DND-41 (cell line): ENCODE measurements at regions not wholly inside any gene's neighbourhood (a gene's known extent, or its start where the extent isn't known, plus 50 kb on each side); places are given as distances from the start of the nearest gene placed in this dataset.

Experiments used
- ATAC-seq: fragments of 200-7000 bp; cut with Tn5 transposase; 3 replicates; pipeline ENCODE4 v1.9.1; 2021; ENCODE audit warnings: low read depth; ENCODE audit not compliant: insufficient read depth
- DNase-seq: peaks from one replicate; pipeline ENCODE4 v3.0.0-alpha.2; 2020
- H2AFZ ChIP-seq: 2 replicates; pipeline ENCODE4 v1.6.0; 2012; ENCODE audit warnings: low read depth, low read length
- H3K27ac ChIP-seq: 2 replicates; pipeline ENCODE4 v1.5.1; 2012; ENCODE audit warnings: low read length, inconsistent platforms
- H3K27me3 ChIP-seq: fragments of 200-600 bp; sonication (generic); 2 replicates; pipeline ENCODE4 v1.6.0; 2012; ENCODE audit warnings: low read length, mild to moderate bottlenecking, inconsistent platforms; ENCODE audit not compliant: insufficient read depth, poor library complexity
- H3K36me3 ChIP-seq: 2 replicates; pipeline ENCODE4 v1.5.1; 2012; ENCODE audit warnings: low read length, inconsistent platforms; ENCODE audit not compliant: insufficient read depth
- H3K4me1 ChIP-seq: 2 replicates; pipeline ENCODE4 v1.5.1; 2012; ENCODE audit warnings: mild to moderate bottlenecking, low read length; ENCODE audit not compliant: insufficient read depth
- H3K4me2 ChIP-seq: 2 replicates; pipeline ENCODE4 v1.6.0; 2012; ENCODE audit warnings: mild to moderate bottlenecking, moderate library complexity, low read length, inconsistent platforms; ENCODE audit not compliant: insufficient read depth
- H3K4me3 ChIP-seq, 2 experiments: fragments of 200-600 bp in 1 of 2; shearing (Covaris generic) in 1 of 2; 2 replicates each; pipeline ENCODE4 v1.5.1; 2012 to 2016; ENCODE audit warnings: inconsistent platforms in 2 of 2, low read length in 2 of 2, mild to moderate bottlenecking in 2 of 2, low read depth in 1 of 2, moderate library complexity in 1 of 2
- H3K79me2 ChIP-seq: 2 replicates; pipeline ENCODE4 v1.6.0; 2012; ENCODE audit warnings: low read length, inconsistent platforms; ENCODE audit not compliant: insufficient read depth
- H3K9ac ChIP-seq: 2 replicates; pipeline ENCODE4 v1.6.0; 2012; ENCODE audit warnings: low read depth, mild to moderate bottlenecking, inconsistent platforms, low read length, moderate library complexity
- H3K9me3 ChIP-seq: 2 replicates; pipeline ENCODE4 v1.5.1; 2012; ENCODE audit warnings: low read length, moderate library complexity, mild to moderate bottlenecking, inconsistent platforms; ENCODE audit not compliant: insufficient read depth, severe bottlenecking
- H4K20me1 ChIP-seq: 2 replicates; pipeline ENCODE4 v1.6.0; 2012; ENCODE audit warnings: low read length; ENCODE audit not compliant: insufficient read depth
- EZH2 ChIP-seq: IDR thresholded peaks from 3 replicates; pipeline ENCODE4 v1.6.1; 2012; ENCODE audit warnings: borderline replicate concordance, low read depth, mild to moderate bottlenecking, moderate library complexity, low read length, inconsistent platforms; ENCODE audit not compliant: severe bottlenecking
- TF ChIP-seq, protein P1 (sequence below): IDR thresholded peaks from 2 replicates; pipeline ENCODE4 v1.5.1; 2012; ENCODE audit warnings: borderline replicate concordance, low read length, moderate library complexity, mild to moderate bottlenecking; ENCODE audit not compliant: poor library complexity, severe bottlenecking; ENCODE audit errors: extremely low read depth

- Histone ChIP-seq H3K4me1 (no peaks in the 10 kb centered on the region), H3K79me2 (no peaks in the 10 kb centered on the region), H3K27ac (no peak overlapping the region), H3K36me3 (no peaks in the 10 kb centered on the region), H3K4me3 (no peak overlapping the region), H4K20me1 (no peaks in the 10 kb centered on the region), H3K9me3 (no peaks in the 10 kb centered on the region), H3K27me3 (no peaks in the 10 kb centered on the region), H2AFZ (no peak overlapping the region), H3K9ac (no peak overlapping the region), H3K4me2 (no peak overlapping the region)
- DNase-seq (no peak), ATAC-seq (no peak)
- TF ChIP-seq, protein P1, sequence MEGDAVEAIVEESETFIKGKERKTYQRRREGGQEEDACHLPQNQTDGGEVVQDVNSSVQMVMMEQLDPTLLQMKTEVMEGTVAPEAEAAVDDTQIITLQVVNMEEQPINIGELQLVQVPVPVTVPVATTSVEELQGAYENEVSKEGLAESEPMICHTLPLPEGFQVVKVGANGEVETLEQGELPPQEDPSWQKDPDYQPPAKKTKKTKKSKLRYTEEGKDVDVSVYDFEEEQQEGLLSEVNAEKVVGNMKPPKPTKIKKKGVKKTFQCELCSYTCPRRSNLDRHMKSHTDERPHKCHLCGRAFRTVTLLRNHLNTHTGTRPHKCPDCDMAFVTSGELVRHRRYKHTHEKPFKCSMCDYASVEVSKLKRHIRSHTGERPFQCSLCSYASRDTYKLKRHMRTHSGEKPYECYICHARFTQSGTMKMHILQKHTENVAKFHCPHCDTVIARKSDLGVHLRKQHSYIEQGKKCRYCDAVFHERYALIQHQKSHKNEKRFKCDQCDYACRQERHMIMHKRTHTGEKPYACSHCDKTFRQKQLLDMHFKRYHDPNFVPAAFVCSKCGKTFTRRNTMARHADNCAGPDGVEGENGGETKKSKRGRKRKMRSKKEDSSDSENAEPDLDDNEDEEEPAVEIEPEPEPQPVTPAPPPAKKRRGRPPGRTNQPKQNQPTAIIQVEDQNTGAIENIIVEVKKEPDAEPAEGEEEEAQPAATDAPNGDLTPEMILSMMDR, result no peak
- no peak for TF ChIP-seq EZH2
Measured at GRCh38 chr12:131357920-131358319, 353.0 kb upstream of the SFSWAP start.

GRCh38 chr12:131362291-131363211 lies 348.3 kb upstream of the SFSWAP start:
- no peak for TF ChIP-seq EZH2
- TF ChIP-seq, protein P1, result no peak
- no peak for ATAC-seq

DNA sequence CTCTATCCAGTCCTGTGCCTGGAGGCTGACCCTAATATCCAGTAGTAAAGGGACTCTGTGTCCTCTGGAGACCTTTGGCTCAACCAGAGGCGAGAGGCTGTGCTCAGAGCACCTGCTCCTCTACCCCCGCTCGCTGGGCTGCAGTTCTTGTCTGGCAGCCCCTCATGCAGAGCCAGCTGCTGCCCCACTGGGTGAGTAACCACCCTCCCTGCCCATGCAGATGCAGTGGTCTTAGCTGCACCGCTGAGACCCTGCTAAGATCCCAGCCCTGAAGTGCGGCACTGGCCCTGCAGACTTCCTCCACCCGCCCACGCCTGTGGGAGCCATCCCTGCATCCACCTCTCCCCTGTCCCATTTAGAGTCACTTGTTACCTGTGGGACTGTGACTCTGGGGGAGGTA lies 347.5 kb upstream of the SFSWAP start:
- no peak overlapping the region for H2AFZ ChIP-seq
- H3K4me1 ChIP-seq, result no peaks in the 10 kb centered on the region
- no peak overlapping the region for H3K27ac ChIP-seq
- H3K9ac ChIP-seq, result no peak overlapping the region
- ATAC-seq (no peak), DNase-seq (no peak)
- no peaks in the 10 kb centered on the region for H4K20me1 ChIP-seq
- no peaks in the 10 kb centered on the region for H3K27me3 ChIP-seq
- H3K4me3 ChIP-seq, result no peak overlapping the region
- no peaks in the 10 kb centered on the region for H3K79me2 ChIP-seq
- H3K9me3 ChIP-seq, result no peaks in the 10 kb centered on the region
- TF ChIP-seq, protein P1, result no peak
- TF ChIP-seq EZH2, result no peak
- H3K4me2 ChIP-seq, result no peak overlapping the region
- H3K36me3 ChIP-seq, result no peaks in the 10 kb centered on the region

More at GRCh38 chr12:131362291-131363211, 348.3 kb upstream of the SFSWAP start:
- H3K9me3 ChIP-seq, result no peaks in the 10 kb centered on the region
- no peak overlapping the region for H2AFZ ChIP-seq
- no peak overlapping the region for H3K27ac ChIP-seq
- no peaks in the 10 kb centered on the region for H3K36me3 ChIP-seq
- DNase-seq, result no peak
- no peak overlapping the region for H3K4me2 ChIP-seq
- H4K20me1 ChIP-seq, result no peaks in the 10 kb centered on the region
- no peak overlapping the region for H3K4me3 ChIP-seq
- no peaks in the 10 kb centered on the region for H3K27me3 ChIP-seq
- H3K79me2 ChIP-seq, result no peaks in the 10 kb centered on the region
- no peak overlapping the region for H3K9ac ChIP-seq
- no peaks in the 10 kb centered on the region for H3K4me1 ChIP-seq
